HEK293 (cell line): ENCODE measurements at regions not wholly inside any gene's neighbourhood (a gene's known extent, or its start where the extent isn't known, plus 50 kb on each side); places are given as distances from the start of the nearest gene placed in this dataset.

Source experiments
- CTCF ChIP-seq: fragments of 450-650 bp; formaldehyde crosslinking; IDR thresholded peaks from 2 replicates; pipeline ENCODE4 v1.5.1; 2016; ENCODE audit warnings: missing biosample characterization, missing genetic modification characterization
- ZNF18 ChIP-seq: fragments of 450-650 bp; formaldehyde crosslinking; IDR thresholded peaks from 2 replicates; pipeline ENCODE4 v1.5.1; 2016; ENCODE audit warnings: missing biosample characterization, missing genetic modification characterization
- ZNF335 ChIP-seq: fragments of 450-650 bp; formaldehyde crosslinking; conservative IDR thresholded peaks from 2 replicates; pipeline ENCODE4 v1.5.1; 2016; ENCODE audit warnings: missing biosample characterization, missing genetic modification characterization
- ZNF837 ChIP-seq: fragments of 450-650 bp; formaldehyde crosslinking; IDR thresholded peaks from 2 replicates; pipeline ENCODE4 v1.5.1; 2016; ENCODE audit warnings: missing biosample characterization, missing genetic modification characterization

- TF ChIP-seq CTCF (tag by site-specific recombination) = no peak
- no peak for TF ChIP-seq ZNF335
- no peak for TF ChIP-seq ZNF837
- TF ChIP-seq ZNF18 = no peak
These were observed 78.9 kb downstream of the IRX5 start for GRCh38 chr16:55009581-55009980.
